HCT116 (cell line): ENCODE measurements at regions not wholly inside any gene's neighbourhood (a gene's known extent, or its start where the extent isn't known, plus 50 kb on each side); places are given as distances from the start of the nearest gene placed in this dataset.

Source experiments
- EZH2 ChIP-seq: fragments of 200-600 bp; sonication (generic); IDR thresholded peaks from 2 replicates; pipeline ENCODE4 v1.6.1; 2017; ENCODE audit warnings: antibody characterized with exemption, mixed run types
- RAD21 ChIP-seq: IDR thresholded peaks from 2 replicates; pipeline ENCODE4 v1.6.1; 2012; ENCODE audit warnings: low read depth, mild to moderate bottlenecking
- TF ChIP-seq, protein P1 (sequence below), 3 experiments: fragments of 200-600 bp in 1 of 3; sonication (generic) in 1 of 3; IDR thresholded peaks in 2 of 3; conservative IDR thresholded peaks in 1 of 3; 2 replicates each; pipeline ENCODE4 v1.5.1; 2012 to 2017; ENCODE audit warnings: low read depth in 2 of 3, low read length in 2 of 3, antibody characterized with exemption in 1 of 3, borderline replicate concordance in 1 of 3, control low read depth in 1 of 3, mild to moderate bottlenecking in 1 of 3, mixed read lengths in 1 of 3, mixed run types in 1 of 3, moderate library complexity in 1 of 3; ENCODE audit not compliant: insufficient read depth in 1 of 3

- TF ChIP-seq RAD21 (no peak), EZH2 (no peak)
- TF ChIP-seq, protein P1, sequence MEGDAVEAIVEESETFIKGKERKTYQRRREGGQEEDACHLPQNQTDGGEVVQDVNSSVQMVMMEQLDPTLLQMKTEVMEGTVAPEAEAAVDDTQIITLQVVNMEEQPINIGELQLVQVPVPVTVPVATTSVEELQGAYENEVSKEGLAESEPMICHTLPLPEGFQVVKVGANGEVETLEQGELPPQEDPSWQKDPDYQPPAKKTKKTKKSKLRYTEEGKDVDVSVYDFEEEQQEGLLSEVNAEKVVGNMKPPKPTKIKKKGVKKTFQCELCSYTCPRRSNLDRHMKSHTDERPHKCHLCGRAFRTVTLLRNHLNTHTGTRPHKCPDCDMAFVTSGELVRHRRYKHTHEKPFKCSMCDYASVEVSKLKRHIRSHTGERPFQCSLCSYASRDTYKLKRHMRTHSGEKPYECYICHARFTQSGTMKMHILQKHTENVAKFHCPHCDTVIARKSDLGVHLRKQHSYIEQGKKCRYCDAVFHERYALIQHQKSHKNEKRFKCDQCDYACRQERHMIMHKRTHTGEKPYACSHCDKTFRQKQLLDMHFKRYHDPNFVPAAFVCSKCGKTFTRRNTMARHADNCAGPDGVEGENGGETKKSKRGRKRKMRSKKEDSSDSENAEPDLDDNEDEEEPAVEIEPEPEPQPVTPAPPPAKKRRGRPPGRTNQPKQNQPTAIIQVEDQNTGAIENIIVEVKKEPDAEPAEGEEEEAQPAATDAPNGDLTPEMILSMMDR (IDR thresholded peaks at IDR 0.05 in 2 of 3, conservative IDR thresholded peaks at IDR 0.05 in 1 of 3; ENCODE audit: borderline replicate concordance in 1 of 3, insufficient read depth in 1 of 3, low read depth in 2 of 3, low read length in 2 of 3) = no peak
Observed at GRCh38 chr6:117215353-117216090, 49.8 kb upstream of the VGLL2 start.
